ENCODE measurements at regions not wholly inside any gene's neighbourhood (a gene's known extent, or its start where the extent isn't known, plus 50 kb on each side); places are given as distances from the start of the nearest gene placed in this dataset.

- TF ChIP-seq CTCF (IDR thresholded peaks at IDR 0.05) (no peak), POLR2A (IDR thresholded peaks at IDR 0.05) (no peak)
These were observed 162.8 kb downstream of the ARRDC4 start for GRCh38 chr15:98123297-98123696.
